ENCODE measurements at regions not wholly inside any gene's neighbourhood (a gene's known extent, or its start where the extent isn't known, plus 50 kb on each side); places are given as distances from the start of the nearest gene placed in this dataset.

DNA sequence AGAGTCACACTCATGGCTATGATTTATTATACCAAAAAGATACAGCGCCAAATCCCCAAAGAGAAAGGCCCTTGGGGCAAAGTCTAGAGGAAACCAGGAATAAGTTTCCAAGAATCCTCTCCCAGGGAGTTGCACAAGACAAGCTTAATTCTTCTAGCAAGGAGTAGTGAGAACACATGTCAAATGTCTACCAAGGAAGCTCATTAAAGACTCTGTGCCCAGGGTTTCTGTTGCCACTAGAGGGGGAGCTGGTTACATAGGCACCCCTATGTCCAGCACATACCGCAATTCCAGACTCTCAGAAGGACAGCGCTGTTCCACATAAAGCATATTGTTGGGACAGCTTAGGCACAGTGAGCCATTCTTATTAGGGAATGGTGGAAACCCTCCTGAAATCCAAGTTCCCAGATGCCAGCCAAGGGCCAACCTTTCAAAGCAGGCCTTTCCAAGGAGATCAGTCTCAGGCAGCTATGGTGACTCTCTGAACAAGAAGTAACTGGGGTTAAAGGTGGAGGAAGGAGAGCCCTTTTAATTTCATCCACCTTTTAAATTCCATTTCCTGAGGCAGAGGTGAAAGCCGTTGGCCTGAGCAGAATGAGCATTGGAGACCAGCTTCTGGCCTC, 194.2 kb downstream of the UACA start:
- TF ChIP-seq SIN3A (IDR thresholded peaks at IDR 0.05; ENCODE audit: low read depth, low read length) = no peak
- TF ChIP-seq SREBF2 (IDR thresholded peaks at IDR 0.05; ENCODE audit: low read length) = no peak
- TF ChIP-seq CTCF (IDR thresholded peaks at IDR 0.05 in 2 of 3, conservative IDR thresholded peaks at IDR 0.05 in 1 of 3; ENCODE audit: control insufficient read depth in 2 of 3, extremely low read depth in 1 of 3, insufficient read depth in 1 of 3, low read depth in 3 of 3, low read length in 3 of 3) = peak; percentile 20 to 47 (median 38); a peak in 4 of 6 replicates
- TF ChIP-seq E2F4 (IDR thresholded peaks at IDR 0.05; ENCODE audit: low read depth, low read length) = no peak
